Muscle layer of duodenum (tissue), 2 donors: ENCODE measurements at regions not wholly inside any gene's neighbourhood (a gene's known extent, or its start where the extent isn't known, plus 50 kb on each side); places are given as distances from the start of the nearest gene placed in this dataset.

Source experiments
- H3K27ac ChIP-seq: one replicate; pipeline ENCODE4 v1.7.0; 2013; ENCODE audit warnings: mild to moderate bottlenecking, low read length
- H3K27me3 ChIP-seq: one replicate; pipeline ENCODE4 v1.7.0; 2013; ENCODE audit warnings: low read depth, mild to moderate bottlenecking, control low read depth, low read length
- H3K36me3 ChIP-seq, 2 donors: one replicate each; pipeline ENCODE4 v1.7.0; 2013; ENCODE audit warnings: low read length in 2 of 2, control low read depth in 1 of 2, mild to moderate bottlenecking in 1 of 2; ENCODE audit not compliant: insufficient read depth in 2 of 2, control insufficient read depth in 1 of 2
- H3K4me1 ChIP-seq, 2 donors: one replicate each; pipeline ENCODE4 v1.7.0; 2013; ENCODE audit warnings: low read length in 2 of 2, mild to moderate bottlenecking in 2 of 2, control low read depth in 1 of 2, moderate library complexity in 1 of 2; ENCODE audit not compliant: insufficient read depth in 2 of 2, control insufficient read depth in 1 of 2
- H3K4me3 ChIP-seq, 2 donors: one replicate each; pipeline ENCODE4 v1.7.0; 2013; ENCODE audit warnings: low read length in 2 of 2, low read depth in 1 of 2, mild to moderate bottlenecking in 1 of 2
- H3K9me3 ChIP-seq, 2 donors: one replicate each; pipeline ENCODE4 v1.7.0; 2013; ENCODE audit warnings: low read length in 2 of 2, control low read depth in 1 of 2, mild to moderate bottlenecking in 1 of 2; ENCODE audit not compliant: control insufficient read depth in 1 of 2
- donor health status: healthy.

GRCh38 chr2:120669121-120669952, 66.3 kb upstream of the GLI2 start:
- no peaks in the 10 kb centered on the region for H3K36me3 ChIP-seq
- peaks cover 13% of the 10 kb centered on the region for H3K27me3 ChIP-seq
- peaks cover 9 to 13% of the 10 kb centered on the region in 2 donors for H3K9me3 ChIP-seq
- no peak overlapping the region for H3K27ac ChIP-seq
- no peaks in the 10 kb centered on the region for H3K4me1 ChIP-seq
- H3K4me3 ChIP-seq = no peak overlapping the region

- H3K27me3 ChIP-seq = peaks cover 13% of the 10 kb centered on the region
Observed at GRCh38 chr2:120669971-120670370, 65.7 kb upstream of the GLI2 start.

GRCh38 chr2:120670371-120670770, 65.3 kb upstream of the GLI2 start:
- H3K4me1 ChIP-seq = no peaks in the 10 kb centered on the region
- H3K9me3 ChIP-seq = peaks cover 4 to 6% of the 10 kb centered on the region in 2 donors
- H3K36me3 ChIP-seq = no peaks in the 10 kb centered on the region
- peaks cover 13% of the 10 kb centered on the region for H3K27me3 ChIP-seq
- no peak overlapping the region for H3K4me3 ChIP-seq
- H3K27ac ChIP-seq = no peak overlapping the region

More at GRCh38 chr2:120669971-120670370, 65.7 kb upstream of the GLI2 start:
- no peaks in the 10 kb centered on the region for H3K36me3 ChIP-seq
- no peaks in the 10 kb centered on the region for H3K4me1 ChIP-seq
- H3K9me3 ChIP-seq = peaks cover 4 to 7% of the 10 kb centered on the region in 2 donors
- no peak overlapping the region for H3K27ac ChIP-seq
- no peak overlapping the region for H3K4me3 ChIP-seq

GRCh38 chr2:120670771-120671480, 64.7 kb upstream of the GLI2 start:
- no peaks in the 10 kb centered on the region for H3K36me3 ChIP-seq
- H3K27me3 ChIP-seq = peaks cover 13% of the 10 kb centered on the region
- H3K4me1 ChIP-seq = no peaks in the 10 kb centered on the region
- H3K27ac ChIP-seq = no peak overlapping the region
- no peak overlapping the region for H3K4me3 ChIP-seq
- peaks cover 4 to 6% of the 10 kb centered on the region in 2 donors for H3K9me3 ChIP-seq

- no peak overlapping the region for H3K27ac ChIP-seq
- H3K27me3 ChIP-seq = peaks cover 13% of the 10 kb centered on the region
- H3K9me3 ChIP-seq = no peaks in the 10 kb centered on the region
Observed at GRCh38 chr2:120672526-120673204, 63.0 kb upstream of the GLI2 start.

GRCh38 chr2:120673205-120673550, 62.5 kb upstream of the GLI2 start:
- no peaks in the 10 kb centered on the region for H3K9me3 ChIP-seq
- peaks cover 13% of the 10 kb centered on the region for H3K27me3 ChIP-seq
- H3K27ac ChIP-seq = no peak overlapping the region
- H3K4me1 ChIP-seq = no peaks in the 10 kb centered on the region
- H3K4me3 ChIP-seq = no peak overlapping the region
- H3K36me3 ChIP-seq = no peaks in the 10 kb centered on the region

More at GRCh38 chr2:120672526-120673204, 63.0 kb upstream of the GLI2 start:
- Histone ChIP-seq H3K4me1 (no peaks in the 10 kb centered on the region), H3K4me3 (no peak overlapping the region), H3K36me3 (no peaks in the 10 kb centered on the region)

- Histone ChIP-seq H3K27me3 (peaks cover 13% of the 10 kb centered on the region), H3K4me1 (no peaks in the 10 kb centered on the region), H3K36me3 (no peaks in the 10 kb centered on the region), H3K4me3 (no peak overlapping the region), H3K27ac (no peak overlapping the region), H3K9me3 (no peaks in the 10 kb centered on the region)
Observed at GRCh38 chr2:120673571-120674061, 62.1 kb upstream of the GLI2 start.

- H3K4me1 ChIP-seq = no peaks in the 10 kb centered on the region
- H3K9me3 ChIP-seq = no peaks in the 10 kb centered on the region
- peaks cover 17% of the 10 kb centered on the region for H3K27me3 ChIP-seq
- no peak overlapping the region for H3K4me3 ChIP-seq
- H3K27ac ChIP-seq = no peak overlapping the region
- H3K36me3 ChIP-seq = no peaks in the 10 kb centered on the region
Observed at GRCh38 chr2:120674246-120675170, 61.2 kb upstream of the GLI2 start.

GRCh38 chr2:120675460-120676130, 60.1 kb upstream of the GLI2 start:
- Histone ChIP-seq H3K4me3 (no peak overlapping the region), H3K9me3 (no peaks in the 10 kb centered on the region), H3K36me3 (no peaks in the 10 kb centered on the region), H3K27me3 (peaks cover 6% of the 10 kb centered on the region), H3K27ac (no peak overlapping the region), H3K4me1 (no peaks in the 10 kb centered on the region)

GRCh38 chr2:120677221-120677620, 58.4 kb upstream of the GLI2 start:
- Histone ChIP-seq H3K4me3 (no peak overlapping the region), H3K27me3 (peaks cover 8% of the 10 kb centered on the region), H3K4me1 (no peaks in the 10 kb centered on the region), H3K9me3 (no peaks in the 10 kb centered on the region), H3K27ac (no peak overlapping the region), H3K36me3 (no peaks in the 10 kb centered on the region)
